H54 (cell line): ENCODE measurements at regions not wholly inside any gene's neighbourhood (a gene's known extent, or its start where the extent isn't known, plus 50 kb on each side); places are given as distances from the start of the nearest gene placed in this dataset.

ENCODE experiments used
- DNase-seq: peaks from one replicate; pipeline ENCODE4 v3.0.0; 2011; ENCODE audit warnings: low spot score, mixed read lengths; ENCODE audit not compliant: insufficient read length
- FAIRE-seq: peaks from 3 replicates; lab custom pipeline; 2011; peaks lifted over from hg19 to GRCh38; lab: Jason Lieb, UNC
- POLR2A ChIP-seq: IDR thresholded peaks from 2 replicates; pipeline ENCODE4 v1.6.1; 2011; ENCODE audit warnings: low read depth, mild to moderate bottlenecking, low read length

DNA sequence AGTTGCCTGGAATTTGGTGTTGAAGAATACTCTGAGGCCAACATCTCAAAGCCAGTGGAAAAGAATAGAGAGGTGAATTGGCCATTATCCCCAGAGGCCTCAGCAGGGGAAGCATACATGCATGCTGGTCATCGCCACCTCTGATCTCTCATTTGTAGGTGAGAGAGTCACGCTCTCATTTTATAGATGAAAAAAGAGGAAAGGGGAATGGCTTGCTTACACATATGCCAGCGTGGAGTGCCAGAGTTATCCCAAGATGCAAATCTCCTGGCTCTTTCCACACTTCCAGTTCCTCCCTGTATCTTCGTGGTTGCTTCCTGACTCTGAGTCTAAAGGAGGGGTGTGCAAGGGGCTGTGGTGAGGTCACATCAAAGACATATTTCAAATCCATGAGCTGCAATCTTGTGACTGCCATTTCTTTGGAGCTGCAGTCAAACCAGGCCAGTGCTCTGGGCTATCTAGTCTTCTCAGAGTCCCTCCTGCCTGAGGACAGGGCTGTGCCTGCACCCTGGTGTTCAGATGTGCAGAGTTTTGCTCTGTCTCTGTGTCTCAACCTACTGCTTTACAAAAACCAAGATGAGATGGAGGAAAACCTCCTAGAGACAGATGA is 324.7 kb downstream of the MYCN start:
- no peak for TF ChIP-seq POLR2A
- DNase-seq = no peak
- no peak for FAIRE-seq

DNA sequence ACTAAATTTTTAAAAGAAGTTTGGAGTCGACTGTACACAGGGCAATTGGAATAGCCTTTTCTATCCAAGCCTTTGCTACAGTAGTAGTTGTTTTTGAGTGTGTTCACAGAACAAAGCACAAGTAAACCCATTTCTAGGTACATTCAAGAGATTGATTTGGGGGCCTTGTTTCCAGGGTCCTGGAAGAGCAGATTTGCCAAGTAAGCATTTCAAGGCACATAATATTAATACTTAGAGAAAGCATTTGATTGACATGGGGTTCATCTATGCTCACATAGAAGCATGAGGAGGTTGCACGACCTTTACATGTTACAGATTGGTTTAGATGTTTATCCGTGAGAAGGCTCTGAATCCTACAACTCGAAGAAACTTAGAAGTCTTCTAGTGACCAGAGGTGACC is 324.1 kb downstream of the MYCN start:
- TF ChIP-seq POLR2A = no peak
- no peak for FAIRE-seq

DNA sequence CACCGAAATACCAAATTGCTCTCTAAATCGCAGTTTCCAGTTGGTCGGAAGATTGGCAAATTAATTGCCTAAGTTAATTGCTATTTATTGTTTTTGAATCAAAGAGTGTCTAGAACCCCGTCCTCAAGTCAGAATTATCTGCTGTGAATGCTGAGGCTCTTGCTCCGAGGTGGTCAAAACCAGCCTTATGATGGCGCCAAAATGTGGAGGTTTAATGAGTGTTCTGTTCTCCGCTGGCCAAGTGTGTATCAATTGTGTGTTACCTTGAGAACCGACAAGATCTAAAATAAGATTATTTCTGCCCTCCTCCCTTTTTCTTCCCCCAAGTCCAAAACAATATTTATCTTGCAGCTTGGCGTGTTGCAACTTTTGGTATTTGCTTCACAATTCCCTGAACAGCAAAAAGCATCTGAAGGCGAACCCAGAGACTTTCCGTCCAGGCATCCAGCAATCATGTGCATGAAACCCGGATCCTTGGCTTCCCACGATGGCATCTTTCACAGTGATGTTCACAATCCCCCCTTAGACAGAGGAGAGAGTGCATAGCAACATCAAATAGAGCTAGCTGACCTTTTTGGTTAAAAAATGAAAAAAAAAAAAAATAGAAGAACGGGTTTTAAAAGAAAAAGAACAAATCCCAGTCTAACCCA is 323.0 kb downstream of the MYCN start:
- no peak for TF ChIP-seq POLR2A
- DNase-seq = no peak
- no peak for FAIRE-seq

More for the DNA sequence above, 324.1 kb downstream of the MYCN start:
- DNase-seq = no peak

GRCh38 chr2:16262526-16263178 is 322.3 kb downstream of the MYCN start:
- no peak for TF ChIP-seq POLR2A
- FAIRE-seq (no peak), DNase-seq (no peak)

DNA sequence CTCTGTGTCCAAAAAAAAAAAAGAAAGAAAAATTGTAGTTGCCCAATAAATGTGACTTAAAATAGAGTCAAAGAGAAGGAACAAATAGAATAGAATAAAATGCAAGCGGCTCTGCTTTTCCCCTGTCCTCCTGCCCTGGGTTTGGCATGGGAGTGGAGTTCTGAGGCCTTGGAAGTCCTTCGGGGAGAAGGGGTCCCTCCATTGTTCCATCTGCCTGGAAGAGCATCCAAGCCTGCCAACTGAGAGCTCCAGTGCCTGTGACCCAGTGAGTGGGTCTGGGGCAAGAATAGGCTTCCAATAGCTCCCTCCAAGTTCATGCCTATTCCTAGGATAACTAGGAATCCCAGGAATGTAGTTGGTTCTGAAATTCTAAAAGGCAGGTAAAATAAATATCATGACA is 321.4 kb downstream of the MYCN start:
- no peak for TF ChIP-seq POLR2A
- DNase-seq (no peak), FAIRE-seq (no peak)

DNA sequence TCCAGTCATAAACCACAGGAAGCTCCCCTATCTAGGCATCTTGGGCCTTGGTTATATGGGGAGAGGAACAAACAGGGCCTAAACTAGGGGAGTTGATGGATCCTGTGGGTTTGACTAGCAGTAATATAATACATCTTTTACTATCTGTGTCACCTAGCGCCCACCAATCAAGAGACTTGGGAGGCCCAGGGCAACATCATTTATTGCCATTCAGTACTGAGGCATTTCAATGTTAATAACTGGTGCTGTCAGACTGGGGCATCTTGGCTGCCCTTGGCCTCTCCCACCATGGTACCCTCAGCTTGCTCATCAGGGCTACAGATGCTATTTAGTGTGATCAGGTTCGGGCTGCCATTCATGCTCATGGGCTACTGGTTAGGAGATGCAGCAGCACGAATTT is 320.7 kb downstream of the MYCN start:
- no peak for TF ChIP-seq POLR2A
- FAIRE-seq (no peak), DNase-seq (no peak)

GRCh38 chr2:16260041-16260830 is 319.9 kb downstream of the MYCN start:
- no peak for FAIRE-seq
- DNase-seq = no peak
- TF ChIP-seq POLR2A = no peak

GRCh38 chr2:16259010-16259409 is 318.7 kb downstream of the MYCN start:
- FAIRE-seq (no peak), DNase-seq (no peak)
- no peak for TF ChIP-seq POLR2A

DNA sequence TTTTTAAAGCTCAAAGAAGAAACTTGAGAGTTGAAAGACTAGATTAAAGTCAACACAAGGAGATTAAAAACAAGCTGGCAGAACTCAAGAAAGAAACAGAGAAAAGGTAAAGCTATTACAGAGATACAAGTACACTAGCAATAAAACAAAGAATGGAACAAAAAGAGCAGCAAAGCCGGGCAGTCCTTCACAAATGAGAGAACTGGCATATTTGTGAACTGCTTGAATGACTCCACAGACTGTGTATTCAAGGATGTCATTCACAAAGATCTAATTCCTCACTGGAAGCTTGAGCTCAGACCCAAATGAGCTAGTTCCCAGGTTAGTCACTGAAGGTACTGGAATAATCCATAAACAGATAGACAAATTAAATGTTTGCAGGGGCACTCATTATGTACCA is 318.0 kb downstream of the MYCN start:
- no peak for TF ChIP-seq POLR2A
- FAIRE-seq (no peak), DNase-seq (no peak)

DNA sequence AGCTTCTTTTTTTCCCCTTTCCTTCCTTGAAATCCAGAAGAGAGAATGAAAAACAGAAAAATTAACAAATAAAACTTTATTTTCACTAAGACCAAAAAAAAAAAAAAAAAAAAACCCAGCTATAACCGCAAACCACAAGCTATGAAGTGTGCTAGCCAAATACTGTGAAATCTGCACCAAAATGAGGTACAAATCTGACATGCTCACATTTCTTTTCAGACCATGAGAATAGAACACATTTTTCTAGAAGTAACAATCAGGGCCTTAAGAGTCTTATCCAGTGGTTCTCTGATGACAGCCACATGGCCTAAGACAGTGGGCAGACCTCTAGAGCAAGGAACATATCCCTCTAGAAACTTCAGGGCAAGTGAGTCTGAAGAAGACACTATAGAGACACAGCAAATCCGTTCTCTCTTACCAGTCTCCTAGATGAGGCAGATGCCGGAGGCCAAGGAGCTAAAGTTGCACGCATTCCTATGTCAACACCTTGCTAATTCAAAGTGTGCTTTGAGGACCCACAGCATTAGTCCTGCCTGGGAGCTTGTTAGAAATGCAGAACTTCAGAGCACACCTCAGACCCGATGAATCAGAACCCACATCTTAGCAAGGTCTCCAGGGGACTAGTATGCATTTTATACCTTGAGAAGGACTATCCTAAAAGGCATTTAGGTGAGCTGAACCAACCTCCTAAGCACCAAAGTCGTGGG is 317.1 kb downstream of the MYCN start:
- DNase-seq = no peak
- no peak for TF ChIP-seq POLR2A
- FAIRE-seq = no peak

DNA sequence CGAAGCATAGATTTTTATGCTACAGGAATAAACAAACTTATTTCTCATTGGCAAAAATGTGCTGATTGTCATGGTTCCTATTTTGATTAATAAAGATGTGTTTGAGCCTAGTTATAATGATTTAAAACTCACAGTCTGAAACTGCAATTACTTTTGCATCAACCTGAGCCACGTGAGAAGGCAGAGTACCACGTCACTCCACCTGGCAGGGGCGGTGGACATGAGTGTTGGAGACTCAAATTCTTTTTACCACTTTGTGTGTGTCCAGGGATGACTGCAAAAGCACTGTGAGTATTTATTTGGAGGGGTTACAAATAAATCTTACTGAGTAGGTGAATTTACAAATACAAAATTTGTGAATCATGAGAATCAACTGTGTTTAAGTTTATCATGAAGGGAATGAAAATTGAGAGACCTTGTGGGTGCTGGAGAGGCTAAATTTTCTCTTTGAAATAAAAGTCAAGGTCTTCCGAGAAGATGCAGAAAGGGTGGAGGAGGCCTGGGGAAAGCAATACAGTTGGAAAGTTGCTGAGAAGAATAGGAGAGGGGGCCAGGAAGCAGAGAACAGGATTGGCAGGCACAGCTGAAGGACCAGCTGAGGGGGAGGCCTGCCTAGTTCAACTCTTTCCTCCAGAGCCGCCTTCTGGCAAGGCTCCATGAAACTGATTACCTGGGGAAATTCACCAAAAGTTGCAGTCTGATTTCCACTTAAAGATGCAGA is 316.4 kb downstream of the MYCN start:
- DNase-seq = no peak
- FAIRE-seq = no peak
- no peak for TF ChIP-seq POLR2A

DNA sequence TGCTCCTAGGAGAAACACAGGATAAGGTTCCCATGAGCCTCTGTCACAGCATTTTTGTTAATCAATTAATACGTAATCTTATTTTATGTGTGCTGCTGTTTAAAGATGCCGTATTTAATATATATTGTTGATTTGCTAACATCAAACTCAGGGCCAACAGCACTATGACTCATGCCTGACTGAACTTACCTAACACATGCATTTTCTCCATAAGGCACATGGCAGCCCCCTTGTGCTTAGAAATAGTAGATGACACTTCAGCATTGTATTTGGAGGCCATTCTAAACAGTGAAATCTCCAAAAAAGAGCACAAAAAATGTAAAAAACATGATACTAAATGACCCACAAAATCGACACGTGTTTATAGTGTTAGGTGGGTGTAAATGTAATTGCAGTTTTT is 314.8 kb downstream of the MYCN start:
- no peak for TF ChIP-seq POLR2A
- FAIRE-seq (no peak), DNase-seq (no peak)
